Mesothelial cell of epicardium (in vitro differentiated cells): ENCODE measurements at regions not wholly inside any gene's neighbourhood (a gene's known extent, or its start where the extent isn't known, plus 50 kb on each side); places are given as distances from the start of the nearest gene placed in this dataset.

ENCODE experiments used
- DNase-seq, 2 experiments: peaks; one replicate each; pipeline ENCODE4 v3.0.0; 2021; ENCODE audit warnings: low spot score in 2 of 2; ENCODE audit not compliant: unreplicated experiment in 2 of 2
- H3K27ac Mint-ChIP-seq: 2 replicates; pipeline ENCODE4 v1.8.0; 2021; ENCODE audit warnings: mixed read lengths
- H3K27me3 Mint-ChIP-seq: 2 replicates; pipeline ENCODE4 v1.8.0; 2021; ENCODE audit warnings: low read depth, mixed read lengths
- H3K36me3 Mint-ChIP-seq: 2 replicates; pipeline ENCODE4 v1.8.0; 2021; ENCODE audit warnings: mixed read lengths
- H3K4me1 Mint-ChIP-seq: 2 replicates; pipeline ENCODE4 v1.8.0; 2021; ENCODE audit warnings: mixed read lengths
- H3K4me3 Mint-ChIP-seq: 2 replicates; pipeline ENCODE4 v1.8.0; 2021; ENCODE audit warnings: mild to moderate bottlenecking, moderate library complexity, mixed read lengths
- H3K9me3 Mint-ChIP-seq: 2 replicates; pipeline ENCODE4 v1.8.0; 2021; ENCODE audit warnings: mixed read lengths
- CTCF ChIP-seq: fragments of 200-600 bp; sonication (generic); IDR thresholded peaks from one replicate; pipeline ENCODE4 v1.5.0; 2021; ENCODE audit warnings: antibody characterized with exemption; ENCODE audit not compliant: unreplicated experiment

- Mint-ChIP-seq H3K27ac (no peak overlapping the region), H3K9me3 (no peaks in the 10 kb centered on the region), H3K4me3 (no peak overlapping the region), H3K36me3 (no peaks in the 10 kb centered on the region), H3K27me3 (no peaks in the 10 kb centered on the region), H3K4me1 (peaks cover 24% of the 10 kb centered on the region)
- no peak for TF ChIP-seq CTCF
- no peak for DNase-seq
Observed at GRCh38 chr13:80572308-80572922, 231.5 kb upstream of the SPRY2 start.

GRCh38 chr13:80571346-80572307 is 230.7 kb upstream of the SPRY2 start:
- Mint-ChIP-seq H3K9me3 (no peaks in the 10 kb centered on the region), H3K36me3 (no peaks in the 10 kb centered on the region), H3K27ac (no peak overlapping the region), H3K4me3 (no peak overlapping the region), H3K4me1 (peaks cover 24% of the 10 kb centered on the region), H3K27me3 (no peaks in the 10 kb centered on the region)
- DNase-seq = no peak
- no peak for TF ChIP-seq CTCF

- H3K4me1 Mint-ChIP-seq = peaks cover 14% of the 10 kb centered on the region
- H3K27ac Mint-ChIP-seq = no peak overlapping the region
- TF ChIP-seq CTCF = no peak
- H3K27me3 Mint-ChIP-seq = no peaks in the 10 kb centered on the region
- H3K4me3 Mint-ChIP-seq = no peak overlapping the region
- H3K9me3 Mint-ChIP-seq = peaks cover 9% of the 10 kb centered on the region
- DNase-seq = no peak
- no peaks in the 10 kb centered on the region for H3K36me3 Mint-ChIP-seq
Observed at GRCh38 chr13:80563439-80563838, 222.5 kb upstream of the SPRY2 start.

GRCh38 chr13:80562433-80563156 is 221.7 kb upstream of the SPRY2 start:
- Mint-ChIP-seq H3K36me3 (no peaks in the 10 kb centered on the region), H3K9me3 (peaks cover 9% of the 10 kb centered on the region), H3K27me3 (no peaks in the 10 kb centered on the region), H3K4me1 (peaks cover 14% of the 10 kb centered on the region), H3K4me3 (no peak overlapping the region), H3K27ac (peak overlapping the region; percentile 8)
- TF ChIP-seq CTCF = no peak
- no peak for DNase-seq

GRCh38 chr13:80560609-80561008 is 219.7 kb upstream of the SPRY2 start:
- Mint-ChIP-seq H3K27me3 (no peaks in the 10 kb centered on the region), H3K9me3 (peaks cover 9% of the 10 kb centered on the region), H3K36me3 (no peaks in the 10 kb centered on the region), H3K4me3 (no peak overlapping the region), H3K4me1 (peaks cover 14% of the 10 kb centered on the region), H3K27ac (no peak overlapping the region)
- TF ChIP-seq CTCF = no peak
- no peak for DNase-seq
